Activated CD8-positive, alpha-beta T cell treated with anti-CD3 and anti-CD28 coated beads, Interleukin-2, amount 10 ng/mL, durations not matched to agents 7 days and 5 days (primary cell): ENCODE measurements at regions not wholly inside any gene's neighbourhood (a gene's known extent, or its start where the extent isn't known, plus 50 kb on each side); places are given as distances from the start of the nearest gene placed in this dataset.
"Not testable (repeated sequence)": the region's sequence is repeated elsewhere in the genome, so short reads cannot be mapped to it uniquely, and the experiment has no call there.

Experiments
- ATAC-seq: fragments of 150-1000 bp; cut with Tn5 transposase; one replicate; pipeline ENCODE4 v1.10.0; 2021; ENCODE audit warnings: moderate library complexity
- CTCF ChIA-PET: fragments of 350-600 bp; sonication (Branson Sonifier 250); formaldehyde crosslinking; loops from one replicate; lab custom pipeline; 2021; ENCODE audit warnings: antibody characterized with exemption; lab: Charles Lee
- POLR2A ChIA-PET: fragments of 350-600 bp; sonication (Branson Sonifier 250); formaldehyde crosslinking; loops from one replicate; lab custom pipeline; 2021; ENCODE audit warnings: antibody characterized with exemption; lab: Charles Lee
- DNase-seq: peaks from one replicate; pipeline ENCODE4 v3.0.0-alpha.2; 2020
- H3K27ac Mint-ChIP-seq: one replicate; pipeline ENCODE4 v1.8.0; 2021; ENCODE audit warnings: mild to moderate bottlenecking, mixed read lengths
- H3K27me3 Mint-ChIP-seq: one replicate; pipeline ENCODE4 v1.8.0; 2021; ENCODE audit warnings: low read depth, mixed read lengths
- H3K36me3 Mint-ChIP-seq: one replicate; pipeline ENCODE4 v1.8.0; 2021; ENCODE audit warnings: low read depth, mixed read lengths
- H3K4me1 Mint-ChIP-seq: one replicate; pipeline ENCODE4 v1.8.0; 2021; ENCODE audit warnings: low read depth, mixed read lengths
- H3K4me3 Mint-ChIP-seq: one replicate; pipeline ENCODE4 v1.8.0; 2021; ENCODE audit warnings: mild to moderate bottlenecking, mixed read lengths
- H3K9me3 Mint-ChIP-seq: one replicate; pipeline ENCODE4 v1.8.0; 2022; ENCODE audit warnings: mixed read lengths; ENCODE audit not compliant: insufficient read depth

GRCh38 chr2:207334301-207334623, 168.5 kb upstream of the KLF7 start:
- ChIA-PET CTCF (no interaction called here), POLR2A (no interaction called here)
- H3K36me3 Mint-ChIP-seq, result no peaks in the 10 kb centered on the region
- H3K4me1 Mint-ChIP-seq, result peaks cover 65% of the 10 kb centered on the region
- no peak for ATAC-seq
- H3K9me3 Mint-ChIP-seq, result no peaks in the 10 kb centered on the region
- H3K27ac Mint-ChIP-seq, result peak overlapping the region; percentile 36
- no peaks in the 10 kb centered on the region for H3K27me3 Mint-ChIP-seq
- DNase-seq, result no peak
- no peak overlapping the region for H3K4me3 Mint-ChIP-seq

GRCh38 chr2:207334624-207335371, 169.1 kb upstream of the KLF7 start:
- H3K4me1 Mint-ChIP-seq, result peaks cover 59% of the 10 kb centered on the region

GRCh38 chr2:207337234-207338219, 171.8 kb upstream of the KLF7 start:
- Mint-ChIP-seq H3K4me3 (peak overlapping the region; percentile 37), H3K9me3 (no peaks in the 10 kb centered on the region), H3K27me3 (no peaks in the 10 kb centered on the region), H3K36me3 (no peaks in the 10 kb centered on the region), H3K27ac (peak overlapping the region; percentile 66), H3K4me1 (peaks cover 39% of the 10 kb centered on the region)
- DNase-seq (no peak), ATAC-seq (peak; percentile 52)
- ChIA-PET CTCF (interaction anchor here (1.2 to 3.1 kb wide), 5 partner anchors 8 to 538 kb away, joined by 3 to 13 read pairs (median 4); no protein-coding TSS in a partner anchor), POLR2A (interaction anchor here (0.7 to 1.3 kb wide), 2 partner anchors 190 to 192 kb away, joined by 3 to 4 read pairs; partner anchors contain the start of gene CREB1)

More at GRCh38 chr2:207334624-207335371, 169.1 kb upstream of the KLF7 start:
- POLR2A ChIA-PET, result no interaction called here
- no peak for DNase-seq
- CTCF ChIA-PET, result no interaction called here
- Mint-ChIP-seq H3K27ac (peak overlapping the region; percentile 36), H3K36me3 (no peaks in the 10 kb centered on the region), H3K27me3 (no peaks in the 10 kb centered on the region), H3K9me3 (no peaks in the 10 kb centered on the region), H3K4me3 (peak overlapping the region; percentile 2)
- ATAC-seq, result no peak

- Mint-ChIP-seq H3K4me1 (peaks cover 32% of the 10 kb centered on the region), H3K4me3 (no peak overlapping the region), H3K27me3 (no peaks in the 10 kb centered on the region), H3K9me3 (no peaks in the 10 kb centered on the region), H3K27ac (no peak overlapping the region), H3K36me3 (no peaks in the 10 kb centered on the region)
- ATAC-seq, result no peak
- DNase-seq, result no peak
- POLR2A ChIA-PET, result interaction anchor here (1.3 kb wide), 2 partner anchors 172 to 192 kb away, joined by 4 to 7 read pairs; partner anchors contain the start of genes CREB1 and KLF7
- CTCF ChIA-PET, result interaction anchor here (1.2 to 3.1 kb wide), 5 partner anchors 9 to 538 kb away, joined by 3 to 13 read pairs (median 4); no protein-coding TSS in a partner anchor
These were observed 172.5 kb upstream of the KLF7 start for GRCh38 chr2:207338220-207338607.

- ATAC-seq, result no peak
- Mint-ChIP-seq H3K27ac (no peak overlapping the region), H3K4me1 (peaks cover 28% of the 10 kb centered on the region), H3K4me3 (no peak overlapping the region), H3K9me3 (no peaks in the 10 kb centered on the region), H3K27me3 (no peaks in the 10 kb centered on the region), H3K36me3 (no peaks in the 10 kb centered on the region)
- no peak for DNase-seq
- CTCF ChIA-PET, result interaction anchor here (0.7 to 3.1 kb wide), 7 partner anchors 9 to 539 kb away, joined by 3 to 13 read pairs (median 3); no protein-coding TSS in a partner anchor
- POLR2A ChIA-PET, result interaction anchor here (0.6 to 1.3 kb wide), 2 partner anchors 105 to 172 kb away, joined by 3 to 7 read pairs; partner anchors contain the start of gene KLF7
These were observed 172.9 kb upstream of the KLF7 start for GRCh38 chr2:207338610-207339009.

- DNase-seq (no peak), ATAC-seq (no peak)
- no peaks in the 10 kb centered on the region for H3K9me3 Mint-ChIP-seq
- no peak overlapping the region for H3K27ac Mint-ChIP-seq
- no peaks in the 10 kb centered on the region for H3K27me3 Mint-ChIP-seq
- no peaks in the 10 kb centered on the region for H3K36me3 Mint-ChIP-seq
- ChIA-PET POLR2A (interaction anchor here (0.7 to 0.8 kb wide), 2 partner anchors 183 to 262 kb away, joined by 3 read pairs; no protein-coding TSS in a partner anchor), CTCF (interaction anchor here (1.4 kb wide), 1 partner anchor 9 kb away, joined by 3 read pairs; no protein-coding TSS in a partner anchor)
- H3K4me3 Mint-ChIP-seq, result no peak overlapping the region
- H3K4me1 Mint-ChIP-seq, result peaks cover 13% of the 10 kb centered on the region
These were observed 175.5 kb upstream of the KLF7 start for GRCh38 chr2:207341112-207341750.

- ATAC-seq (no peak), DNase-seq (no peak)
- no peaks in the 10 kb centered on the region for H3K27me3 Mint-ChIP-seq
- H3K36me3 Mint-ChIP-seq, result no peaks in the 10 kb centered on the region
- no peak overlapping the region for H3K4me3 Mint-ChIP-seq
- H3K27ac Mint-ChIP-seq, result no peak overlapping the region
- peaks cover 11% of the 10 kb centered on the region for H3K4me1 Mint-ChIP-seq
- ChIA-PET POLR2A (interaction anchor here (0.7 to 0.8 kb wide), 3 partner anchors 183 to 261 kb away, joined by 3 to 4 read pairs (median 3); no protein-coding TSS in a partner anchor), CTCF (interaction anchor here (1.4 kb wide), 1 partner anchor 9 kb away, joined by 3 read pairs; no protein-coding TSS in a partner anchor)
- no peaks in the 10 kb centered on the region for H3K9me3 Mint-ChIP-seq
These were observed 176.1 kb upstream of the KLF7 start for GRCh38 chr2:207341804-207342203.

- H3K27ac Mint-ChIP-seq, H3K9me3 Mint-ChIP-seq, H3K4me3 Mint-ChIP-seq, DNase-seq, ATAC-seq, H3K36me3 Mint-ChIP-seq, H3K4me1 Mint-ChIP-seq, H3K27me3 Mint-ChIP-seq: not testable (repeated sequence)
- ChIA-PET POLR2A (interaction anchor here (0.8 kb wide), 1 partner anchor 9 kb away, joined by 3 read pairs; no protein-coding TSS in a partner anchor), CTCF (interaction anchor here (0.9 kb wide), 1 partner anchor 12 kb away, joined by 3 read pairs; no protein-coding TSS in a partner anchor)
These were observed 179.0 kb upstream of the KLF7 start for GRCh38 chr2:207344596-207345394.

- ChIA-PET POLR2A (no interaction called here), CTCF (no interaction called here)
- no peak overlapping the region for H3K4me3 Mint-ChIP-seq
- DNase-seq (no peak), ATAC-seq (no peak)
- peaks cover 6% of the 10 kb centered on the region for H3K4me1 Mint-ChIP-seq
- H3K9me3 Mint-ChIP-seq, result peaks cover 8% of the 10 kb centered on the region
- no peaks in the 10 kb centered on the region for H3K36me3 Mint-ChIP-seq
- peaks cover 3% of the 10 kb centered on the region for H3K27me3 Mint-ChIP-seq
- no peak overlapping the region for H3K27ac Mint-ChIP-seq
These were observed 178.6 kb upstream of the CREB1 start for GRCh38 chr2:207351171-207351570.

GRCh38 chr2:207352978-207353671, 176.6 kb upstream of the CREB1 start:
- CTCF ChIA-PET, result interaction anchor here (0.8 to 2.5 kb wide), 12 partner anchors 15 to 553 kb away, joined by 3 to 13 read pairs (median 4); no protein-coding TSS in a partner anchor
- Mint-ChIP-seq H3K36me3 (no peaks in the 10 kb centered on the region), H3K9me3 (no peaks in the 10 kb centered on the region), H3K4me3 (no peak overlapping the region), H3K27me3 (peaks cover 3% of the 10 kb centered on the region), H3K27ac (no peak overlapping the region), H3K4me1 (peaks cover 6% of the 10 kb centered on the region)
- peak; percentile 39 for ATAC-seq
- POLR2A ChIA-PET, result no interaction called here
- peak; percentile 36 for DNase-seq
